ENCODE measurements at regions not wholly inside any gene's neighbourhood (a gene's known extent, or its start where the extent isn't known, plus 50 kb on each side); places are given as distances from the start of the nearest gene placed in this dataset.
"Not testable (repeated sequence)": the region's sequence is repeated elsewhere in the genome, so short reads cannot be mapped to it uniquely, and the experiment has no call there.

- Mint-ChIP-seq H3K27me3 (ENCODE audit: unreplicated experiment) (no peaks in the 10 kb centered on the region), H3K9me3 (ENCODE audit: low read depth, unreplicated experiment) (no peaks in the 10 kb centered on the region), H3K36me3 (ENCODE audit: insufficient read depth, unreplicated experiment) (no peaks in the 10 kb centered on the region), H3K4me3 (ENCODE audit: low read depth, unreplicated experiment) (no peak overlapping the region), H3K27ac (ENCODE audit: unreplicated experiment) (no peak overlapping the region), H3K4me1 (ENCODE audit: low read depth, unreplicated experiment) (no peaks in the 10 kb centered on the region)
- TF ChIP-seq, protein P1, sequence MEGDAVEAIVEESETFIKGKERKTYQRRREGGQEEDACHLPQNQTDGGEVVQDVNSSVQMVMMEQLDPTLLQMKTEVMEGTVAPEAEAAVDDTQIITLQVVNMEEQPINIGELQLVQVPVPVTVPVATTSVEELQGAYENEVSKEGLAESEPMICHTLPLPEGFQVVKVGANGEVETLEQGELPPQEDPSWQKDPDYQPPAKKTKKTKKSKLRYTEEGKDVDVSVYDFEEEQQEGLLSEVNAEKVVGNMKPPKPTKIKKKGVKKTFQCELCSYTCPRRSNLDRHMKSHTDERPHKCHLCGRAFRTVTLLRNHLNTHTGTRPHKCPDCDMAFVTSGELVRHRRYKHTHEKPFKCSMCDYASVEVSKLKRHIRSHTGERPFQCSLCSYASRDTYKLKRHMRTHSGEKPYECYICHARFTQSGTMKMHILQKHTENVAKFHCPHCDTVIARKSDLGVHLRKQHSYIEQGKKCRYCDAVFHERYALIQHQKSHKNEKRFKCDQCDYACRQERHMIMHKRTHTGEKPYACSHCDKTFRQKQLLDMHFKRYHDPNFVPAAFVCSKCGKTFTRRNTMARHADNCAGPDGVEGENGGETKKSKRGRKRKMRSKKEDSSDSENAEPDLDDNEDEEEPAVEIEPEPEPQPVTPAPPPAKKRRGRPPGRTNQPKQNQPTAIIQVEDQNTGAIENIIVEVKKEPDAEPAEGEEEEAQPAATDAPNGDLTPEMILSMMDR (IDR thresholded peaks at IDR 0.05; ENCODE audit: unreplicated experiment), result no peak
- no TSS peak for BruUV-seq (replicated peaks)
- CTCF ChIA-PET, result interaction anchor here (0.6 kb wide), 1 partner anchor 10 kb away, joined by 3 read pairs; no protein-coding TSS in a partner anchor
- DNase-seq, result no peak
- intact Hi-C loops (cut with micrococcal nuclease; ENCODE audit: unreplicated experiment), result no loop called here
Observed at GRCh38 chr6:98067375-98067774, 767.0 kb upstream of the POU3F2 start.

GRCh38 chr6:98088537-98088936 lies 745.8 kb upstream of the POU3F2 start:
- BruUV-seq (replicated peaks); H3K27me3 Mint-ChIP-seq (ENCODE audit: unreplicated experiment); H3K4me3 Mint-ChIP-seq (ENCODE audit: low read depth, unreplicated experiment); H3K36me3 Mint-ChIP-seq (ENCODE audit: insufficient read depth, unreplicated experiment); H3K27ac Mint-ChIP-seq (ENCODE audit: unreplicated experiment); DNase-seq; CTCF ChIA-PET; H3K4me1 Mint-ChIP-seq (ENCODE audit: low read depth, unreplicated experiment); intact Hi-C loops (cut with micrococcal nuclease; ENCODE audit: unreplicated experiment): not testable (repeated sequence)
- peaks cover 12% of the 10 kb centered on the region for H3K9me3 Mint-ChIP-seq (ENCODE audit: low read depth, unreplicated experiment)

DNA sequence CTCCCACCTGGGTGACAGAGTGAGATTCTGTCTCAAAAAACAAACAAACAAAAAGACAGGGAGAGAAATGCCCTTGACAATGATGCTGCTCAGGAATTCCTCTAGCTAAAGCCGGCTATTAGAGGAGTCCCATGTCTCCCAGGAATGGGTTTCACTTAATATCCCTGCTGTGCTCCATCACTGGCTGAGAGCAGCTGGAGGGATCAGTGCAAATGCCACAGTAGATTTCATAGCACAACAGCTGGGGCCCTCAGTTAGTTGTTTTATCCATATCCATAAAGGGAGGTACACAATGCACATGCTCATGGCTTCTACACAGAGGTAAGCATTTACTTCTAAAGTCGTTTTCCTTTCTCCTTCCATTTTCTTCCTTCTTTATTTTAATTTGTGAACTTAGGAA lies 742.0 kb upstream of the POU3F2 start:
- H3K36me3 Mint-ChIP-seq (ENCODE audit: insufficient read depth, unreplicated experiment), result no peaks in the 10 kb centered on the region
- no peak overlapping the region for H3K27ac Mint-ChIP-seq (ENCODE audit: unreplicated experiment)
- H3K4me1 Mint-ChIP-seq (ENCODE audit: low read depth, unreplicated experiment), result no peaks in the 10 kb centered on the region
- peaks cover 5% of the 10 kb centered on the region for H3K9me3 Mint-ChIP-seq (ENCODE audit: low read depth, unreplicated experiment)
- H3K4me3 Mint-ChIP-seq (ENCODE audit: low read depth, unreplicated experiment), result no peak overlapping the region
- no peaks in the 10 kb centered on the region for H3K27me3 Mint-ChIP-seq (ENCODE audit: unreplicated experiment)
- intact Hi-C loops (cut with micrococcal nuclease; ENCODE audit: unreplicated experiment), result no loop called here
- DNase-seq, result no peak
- no TSS peak for BruUV-seq (replicated peaks)
- TF ChIP-seq, protein P1 (IDR thresholded peaks at IDR 0.05; ENCODE audit: unreplicated experiment), result no peak
- CTCF ChIA-PET, result no interaction called here

- Mint-ChIP-seq H3K27ac (ENCODE audit: unreplicated experiment) (no peak overlapping the region), H3K4me3 (ENCODE audit: low read depth, unreplicated experiment) (no peak overlapping the region), H3K4me1 (ENCODE audit: low read depth, unreplicated experiment) (no peaks in the 10 kb centered on the region), H3K9me3 (ENCODE audit: low read depth, unreplicated experiment) (peaks cover 3% of the 10 kb centered on the region), H3K27me3 (ENCODE audit: unreplicated experiment) (no peaks in the 10 kb centered on the region), H3K36me3 (ENCODE audit: insufficient read depth, unreplicated experiment) (no peaks in the 10 kb centered on the region)
- intact Hi-C loops (cut with micrococcal nuclease; ENCODE audit: unreplicated experiment), result no loop called here
- TF ChIP-seq, protein P1 (IDR thresholded peaks at IDR 0.05; ENCODE audit: unreplicated experiment), result no peak
- DNase-seq, result no peak
- CTCF ChIA-PET, result interaction anchor here (0.6 kb wide), 1 partner anchor 735 kb away, joined by 3 read pairs; no protein-coding TSS in a partner anchor
- no TSS peak for BruUV-seq (replicated peaks)
Observed at GRCh38 chr6:98094696-98095095, 739.7 kb upstream of the POU3F2 start.

- no peaks in the 10 kb centered on the region for H3K4me1 Mint-ChIP-seq (ENCODE audit: low read depth, unreplicated experiment)
- no TSS peak for BruUV-seq (replicated peaks)
- intact Hi-C loops (cut with micrococcal nuclease; ENCODE audit: unreplicated experiment), result no loop called here
- CTCF ChIA-PET, result no interaction called here
- DNase-seq, result no peak
- no peaks in the 10 kb centered on the region for H3K36me3 Mint-ChIP-seq (ENCODE audit: insufficient read depth, unreplicated experiment)
- H3K9me3 Mint-ChIP-seq (ENCODE audit: low read depth, unreplicated experiment), result peaks cover 10% of the 10 kb centered on the region
- H3K27me3 Mint-ChIP-seq (ENCODE audit: unreplicated experiment), result no peaks in the 10 kb centered on the region
- H3K27ac Mint-ChIP-seq (ENCODE audit: unreplicated experiment), result no peak overlapping the region
- no peak overlapping the region for H3K4me3 Mint-ChIP-seq (ENCODE audit: low read depth, unreplicated experiment)
- TF ChIP-seq, protein P1 (IDR thresholded peaks at IDR 0.05; ENCODE audit: unreplicated experiment), result no peak
Observed at GRCh38 chr6:98107801-98108200, 726.6 kb upstream of the POU3F2 start.

Data from Calu3 (cell line).